ENCODE measurements at regions not wholly inside any gene's neighbourhood (a gene's known extent, or its start where the extent isn't known, plus 50 kb on each side); places are given as distances from the start of the nearest gene placed in this dataset.
A peak's percentile ranks its signal among the peaks of the same experiment; 100 is the strongest.

DNA sequence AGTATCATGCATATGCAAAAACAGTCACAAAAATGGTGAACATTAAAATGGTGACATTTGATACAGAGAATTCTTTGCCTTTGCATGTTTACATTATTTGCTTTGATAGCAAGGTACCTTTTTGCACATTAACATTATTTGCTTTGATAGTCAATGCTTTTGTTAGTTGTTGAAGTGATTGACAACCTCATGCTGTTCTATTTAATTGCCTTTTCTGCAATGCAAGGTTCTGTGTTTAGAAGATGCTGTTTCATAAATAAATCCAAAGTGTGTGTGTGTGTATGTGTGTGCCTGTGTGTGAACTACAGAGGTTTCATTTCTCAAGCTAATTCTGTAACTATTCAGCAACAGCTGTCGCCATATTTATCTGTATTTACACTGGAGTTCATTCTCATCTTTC, 668.7 kb downstream of the NR2F1-AS1 start:
- DNase-seq: no peak

DNA sequence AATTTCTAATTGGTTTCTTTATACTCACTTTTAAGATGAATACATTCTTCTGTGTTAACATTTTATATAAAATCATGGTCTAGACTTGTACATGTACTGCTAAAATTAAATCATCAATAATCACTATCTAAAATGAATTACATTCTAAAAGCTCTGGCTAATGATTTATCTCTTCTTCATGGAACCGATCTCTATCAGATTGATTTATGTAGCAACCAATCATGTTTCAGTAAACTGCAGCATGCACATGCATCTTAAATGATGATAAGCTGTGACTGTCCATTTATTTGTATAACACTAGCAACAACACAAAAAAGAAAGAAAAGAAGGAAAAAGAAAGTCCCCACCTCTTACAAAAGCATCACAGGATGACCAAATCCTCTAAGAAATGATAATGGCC, 669.2 kb downstream of the NR2F1-AS1 start:
- DNase-seq: no peak

DNA sequence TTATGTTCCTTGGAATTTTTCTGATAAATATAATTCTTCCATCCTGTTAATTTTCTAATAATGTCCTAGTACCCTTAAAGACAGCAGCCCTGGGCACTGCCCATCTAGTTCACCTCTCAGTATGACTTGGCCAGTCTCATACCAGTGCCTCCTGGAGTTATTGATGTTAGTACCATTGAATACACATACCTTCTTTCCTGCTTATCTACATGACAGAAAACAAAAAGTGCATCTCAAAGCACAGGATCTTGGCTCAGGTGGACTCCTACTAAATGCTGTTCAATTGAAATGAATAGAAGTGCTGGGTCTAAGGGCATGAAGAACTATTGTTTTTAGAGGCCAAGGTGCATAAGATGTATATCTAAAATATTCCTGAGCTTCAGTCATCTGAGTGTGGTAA, 669.7 kb downstream of the NR2F1-AS1 start:
- no peak for DNase-seq

DNA sequence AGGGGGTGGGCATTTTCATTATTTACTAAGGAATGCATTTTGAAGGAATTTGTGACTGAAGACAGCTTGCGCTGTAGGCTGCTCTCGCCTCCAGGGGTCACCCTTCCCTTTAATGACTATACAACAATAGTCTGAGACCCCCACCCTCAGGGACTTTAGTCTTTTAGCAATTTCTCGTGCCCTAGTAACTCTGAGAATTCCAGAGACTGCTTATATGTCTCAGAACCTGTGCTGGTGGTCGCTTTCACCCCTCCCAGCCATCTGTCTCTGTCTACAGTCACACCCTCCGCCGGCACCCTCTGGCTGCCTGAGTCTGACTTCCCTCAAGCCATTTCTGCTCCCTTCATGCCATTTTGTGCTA, 671.4 kb downstream of the NR2F1-AS1 start:
- DNase-seq: peak; percentile 11

DNA sequence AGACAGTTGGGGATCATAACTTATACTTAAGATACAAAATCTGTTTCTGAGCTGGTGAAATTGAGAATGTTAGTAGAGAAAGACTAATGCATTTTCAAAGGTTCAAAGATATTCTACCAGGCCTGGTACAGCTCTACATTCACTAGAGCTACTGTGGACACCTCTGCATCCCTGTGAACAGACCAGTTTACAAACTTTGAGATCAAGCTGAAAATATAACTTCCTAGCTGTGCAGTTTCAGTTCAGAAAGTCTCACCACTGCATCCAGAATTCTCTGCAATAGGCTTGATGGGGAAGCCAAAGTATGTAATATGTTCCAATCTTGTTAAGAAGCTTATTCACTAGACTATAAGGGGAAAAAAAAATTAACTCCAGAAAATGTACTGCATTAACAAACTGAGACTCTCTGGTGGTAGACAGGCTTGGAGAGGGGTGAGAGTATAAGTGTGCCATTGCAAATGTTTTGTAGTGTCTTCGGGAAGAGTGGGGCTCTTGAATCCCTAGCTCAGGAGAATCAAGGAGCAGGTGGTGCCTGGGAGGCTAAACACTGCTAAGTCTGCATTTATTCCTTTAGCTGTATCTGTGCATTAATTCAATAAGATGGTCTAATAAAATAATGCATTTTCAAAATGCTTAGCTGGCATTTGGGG, 671.9 kb downstream of the NR2F1-AS1 start:
- DNase-seq: no peak

DNA sequence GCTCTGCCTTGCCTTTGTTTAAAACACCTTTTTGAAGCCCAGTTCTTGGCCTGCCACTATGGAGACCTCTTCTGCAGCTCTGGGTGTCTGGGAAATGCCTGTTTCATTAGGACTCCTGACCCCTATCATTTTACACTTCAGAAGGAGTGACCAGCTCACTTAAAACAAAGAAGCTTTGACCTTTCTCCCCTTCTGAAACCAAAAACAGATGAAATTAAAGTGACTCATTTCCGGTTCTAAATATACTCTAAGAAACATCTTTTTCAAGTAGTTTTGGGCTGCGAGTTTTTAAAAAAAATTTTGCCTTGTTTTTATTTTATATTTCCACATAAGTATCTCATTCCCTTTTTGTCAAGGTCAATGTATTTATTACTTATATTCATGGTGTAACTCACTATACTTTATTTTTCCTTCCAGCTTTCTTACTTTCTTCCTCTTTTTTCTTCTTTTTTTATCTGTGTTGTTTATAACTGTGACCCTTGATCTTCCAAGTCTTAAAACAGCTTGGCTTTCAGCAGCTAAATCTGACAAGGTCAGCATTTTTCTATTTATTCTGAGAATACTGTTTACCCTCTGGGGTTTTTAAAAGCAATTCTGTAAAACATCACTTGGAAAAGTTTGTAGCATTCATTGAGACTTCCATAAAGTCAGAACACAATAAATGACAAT, 672.9 kb downstream of the NR2F1-AS1 start:
- DNase-seq: no peak

DNA sequence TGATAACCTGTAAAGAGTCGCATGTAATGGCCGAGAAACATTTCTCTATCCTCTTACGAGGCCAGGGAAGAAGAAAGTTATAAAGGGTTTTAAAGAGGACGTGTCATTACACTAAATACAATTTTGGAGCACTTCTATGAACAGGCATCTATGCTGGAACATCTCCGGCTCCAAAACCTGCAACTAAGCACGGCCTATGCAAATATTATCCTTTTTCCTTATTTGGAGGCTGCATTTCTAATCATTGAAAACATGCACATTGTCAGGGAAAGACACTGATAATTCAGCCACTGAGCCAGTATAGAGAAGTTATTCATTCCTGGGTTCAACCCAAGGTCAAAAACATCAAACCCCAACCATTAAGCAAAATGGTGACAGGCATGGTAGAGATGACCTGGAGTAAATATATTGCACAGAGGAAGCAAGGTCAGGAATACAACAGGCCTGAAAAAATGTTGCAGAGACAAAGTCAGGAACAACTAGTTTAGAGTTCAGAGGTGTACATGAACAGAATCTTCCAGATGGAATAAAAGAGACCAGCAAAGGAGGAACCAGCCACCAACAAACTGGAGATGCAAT, 674.1 kb downstream of the NR2F1-AS1 start:
- DNase-seq: no peak

DNA sequence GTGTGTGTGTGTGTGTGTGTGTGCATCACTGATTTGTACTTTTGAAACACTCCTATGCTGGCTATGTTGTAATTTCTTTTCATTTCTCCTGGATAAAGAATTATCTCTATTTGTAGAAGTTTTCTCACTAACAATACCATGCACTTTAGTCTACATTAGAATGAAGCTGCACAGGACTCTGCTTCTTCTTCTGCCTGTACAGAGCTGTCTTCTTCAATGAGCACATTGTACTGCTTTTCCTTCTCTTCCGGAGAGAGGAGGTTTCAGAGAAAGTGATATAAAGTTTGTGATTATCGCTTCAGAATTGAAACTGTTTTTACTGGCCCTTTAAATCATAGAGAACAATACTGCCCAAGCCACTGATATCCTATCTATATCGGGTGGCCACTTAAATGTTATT, 677.0 kb downstream of the NR2F1-AS1 start:
- no peak for DNase-seq

DNA sequence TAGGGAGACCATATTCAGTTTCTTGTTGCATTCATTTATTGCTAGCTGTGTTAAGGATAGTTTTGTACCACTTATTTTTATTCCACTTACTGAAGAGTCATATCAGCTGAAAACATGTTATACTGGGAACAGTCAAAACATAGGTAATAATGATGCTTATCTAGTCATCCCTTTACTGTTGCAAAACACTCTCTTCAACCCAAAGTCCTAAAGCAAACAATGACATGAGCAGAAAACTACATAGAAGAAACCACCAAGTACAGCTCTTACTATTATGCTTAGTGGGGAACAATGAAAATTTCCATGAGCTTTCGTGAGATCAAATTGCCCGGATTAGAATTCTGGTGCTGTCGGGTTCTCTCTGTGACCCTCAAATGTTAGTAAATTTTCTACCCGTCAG, 681.4 kb downstream of the NR2F1-AS1 start:
- DNase-seq: no peak

DNA sequence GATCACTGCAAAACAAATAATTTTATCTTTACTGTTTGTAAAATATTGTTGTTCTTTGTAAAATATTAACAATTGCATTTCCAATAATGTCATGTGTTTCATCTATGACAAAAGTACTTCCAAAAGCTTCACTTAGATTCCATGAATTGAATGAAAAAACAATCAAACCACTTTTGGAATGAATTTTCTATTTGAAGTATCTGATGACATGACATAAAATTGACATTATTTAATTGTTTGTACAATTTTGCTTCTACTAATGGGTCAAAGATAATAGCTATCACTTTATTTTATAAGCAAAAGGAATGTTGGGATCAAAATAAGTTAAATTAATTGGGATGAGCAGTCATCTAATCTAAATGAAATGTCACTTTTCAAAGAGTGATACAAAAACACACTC, 684.3 kb downstream of the NR2F1-AS1 start:
- no peak for DNase-seq

DNA sequence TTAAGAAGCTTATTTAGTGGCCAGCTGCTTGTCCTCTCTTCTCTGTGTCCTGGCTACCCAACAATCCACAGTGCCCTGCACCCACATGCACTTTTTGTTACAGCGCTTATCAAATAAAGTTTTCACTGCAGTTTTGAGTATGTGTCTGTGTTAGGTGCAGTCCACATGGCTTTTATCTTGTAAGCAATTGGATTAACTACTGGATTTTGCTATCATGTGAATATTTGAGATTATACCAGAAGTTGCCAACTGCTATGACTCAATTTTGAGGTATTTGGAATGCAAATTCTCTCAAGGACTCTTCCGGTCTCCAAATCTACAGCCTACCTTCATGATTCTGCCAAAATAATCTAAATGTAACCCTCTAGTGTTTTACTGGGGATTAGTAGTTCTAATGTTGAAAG, 690.2 kb downstream of the NR2F1-AS1 start:
- DNase-seq: no peak

DNA sequence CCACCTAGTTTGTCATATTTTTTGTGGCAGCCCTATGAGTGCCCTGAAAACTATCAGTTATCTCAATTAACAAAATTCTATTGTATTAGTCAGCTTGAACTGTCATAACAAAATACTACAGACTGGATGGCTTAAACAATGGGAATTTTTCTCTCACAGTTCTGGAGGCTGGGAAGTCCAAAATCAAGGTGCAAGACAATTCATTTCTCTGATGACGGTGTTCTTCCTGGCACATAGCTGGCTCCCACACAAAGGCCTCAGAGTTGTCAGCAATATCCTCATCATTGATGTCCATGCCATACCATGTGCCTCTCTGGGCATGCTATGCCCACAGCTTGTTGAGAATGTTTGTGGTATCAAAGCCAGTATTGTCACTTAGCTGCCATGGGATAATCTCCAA, 691.9 kb downstream of the NR2F1-AS1 start:
- no peak for DNase-seq

DNA sequence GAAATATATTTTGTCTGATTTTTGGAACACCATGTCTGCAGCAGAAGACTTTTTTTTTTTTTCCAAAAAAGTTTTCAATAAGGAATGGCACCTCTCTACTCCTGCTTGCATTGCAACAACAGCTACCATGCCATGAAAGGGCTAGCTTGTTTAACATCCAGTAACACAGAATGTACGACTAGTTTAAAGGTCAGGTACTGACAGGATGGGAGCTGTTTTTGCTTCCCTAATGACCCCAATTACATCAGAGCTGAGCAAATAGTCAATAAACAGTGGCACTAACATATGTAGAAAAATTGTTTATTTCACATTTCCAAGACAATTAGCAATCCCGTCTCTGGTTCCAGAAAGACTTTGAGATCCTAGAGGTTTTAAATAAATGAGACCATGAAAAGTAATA, 693.8 kb downstream of the NR2F1-AS1 start:
- DNase-seq: no peak

DNA sequence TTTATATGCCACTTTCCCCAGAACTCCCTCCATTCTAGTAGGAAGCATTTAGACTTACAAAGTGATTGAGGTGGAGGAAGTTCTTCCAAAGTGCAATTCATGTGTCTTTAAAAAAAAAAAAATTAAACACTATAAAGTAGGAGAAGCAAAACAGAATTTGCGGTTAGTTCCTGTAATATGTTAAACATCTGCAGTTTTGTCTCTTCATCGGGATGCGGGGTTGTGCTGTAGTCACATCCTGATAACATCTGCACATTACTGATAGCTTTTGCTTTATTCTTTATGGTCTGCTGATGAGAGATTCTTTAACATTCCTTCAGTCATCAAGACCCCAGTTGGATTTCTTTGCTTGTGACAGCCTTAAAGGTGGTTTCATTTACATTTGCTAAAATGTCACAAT, 694.3 kb downstream of the NR2F1-AS1 start:
- DNase-seq: no peak

DNA sequence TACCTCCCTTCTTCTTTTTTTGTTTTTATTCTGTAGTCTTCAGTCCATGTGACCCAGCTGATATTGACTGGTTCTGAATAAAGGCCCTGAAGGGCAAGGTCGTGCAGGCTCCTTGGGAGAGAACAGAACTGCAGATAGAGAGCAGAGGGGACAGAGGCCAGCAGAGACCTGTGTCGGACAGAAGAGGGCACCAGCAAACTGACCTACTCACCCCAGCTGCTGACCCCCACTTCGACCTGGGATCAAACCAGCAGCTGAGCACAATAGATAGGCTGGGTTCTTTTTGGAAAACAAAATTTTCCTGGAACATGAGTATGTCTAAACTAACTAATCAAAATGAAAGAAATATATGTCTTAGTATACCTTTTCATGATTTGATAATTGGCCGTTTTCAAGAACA, 695.1 kb downstream of the NR2F1-AS1 start:
- DNase-seq: no peak

DNA sequence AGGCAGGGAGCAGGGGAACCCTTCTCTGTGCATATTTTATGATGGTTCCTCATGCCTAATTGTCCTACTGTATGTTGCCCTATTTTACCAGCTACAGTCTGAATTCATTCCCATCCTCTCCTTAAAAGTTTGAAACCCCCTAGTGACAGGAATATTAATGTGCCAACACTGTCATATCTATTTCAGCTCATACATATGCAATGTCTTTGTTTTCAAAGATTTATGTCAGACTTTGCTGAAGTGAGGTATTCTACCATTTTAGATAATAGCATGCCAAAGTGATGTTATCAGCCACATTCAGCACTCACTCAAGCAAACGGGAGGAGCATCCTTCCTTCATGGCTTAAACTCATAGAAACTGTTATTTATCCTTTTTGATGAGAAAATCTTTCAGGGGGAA, 696.5 kb downstream of the NR2F1-AS1 start:
- DNase-seq: no peak

DNA sequence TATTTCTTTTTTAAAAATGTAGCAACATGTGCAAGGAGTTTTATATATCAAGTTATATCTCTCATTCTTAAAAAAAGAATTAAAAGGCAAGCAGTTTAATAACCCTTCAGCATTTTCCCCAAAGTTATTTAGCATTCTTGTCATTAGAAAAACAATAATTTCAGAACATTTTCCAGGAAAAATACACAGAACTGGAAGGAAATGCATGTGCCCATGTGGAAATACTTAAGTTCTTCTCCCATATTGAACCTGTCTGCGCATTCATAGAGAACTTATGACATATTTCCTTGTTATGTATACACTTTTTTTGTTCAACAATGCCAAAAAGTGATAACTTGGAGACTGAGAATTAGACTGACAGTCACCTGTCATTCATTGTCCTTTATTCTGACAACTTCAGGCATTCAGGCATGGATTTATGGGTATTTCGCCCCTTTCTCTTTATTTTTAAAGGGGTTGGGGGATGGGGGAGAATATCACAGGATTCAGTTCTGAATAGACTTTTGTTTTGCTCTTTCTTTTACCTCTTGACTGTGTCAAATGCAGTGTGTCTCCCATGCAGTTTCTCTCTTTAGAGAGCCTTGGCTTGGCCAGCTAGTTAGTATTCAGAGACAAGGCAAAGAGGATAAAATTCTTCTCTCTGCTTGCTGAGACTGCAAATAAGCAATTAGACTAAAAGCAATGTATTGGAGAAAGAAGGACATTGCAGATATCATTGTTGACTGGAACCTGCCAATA, 701.0 kb downstream of the NR2F1-AS1 start:
- DNase-seq: no peak

DNA sequence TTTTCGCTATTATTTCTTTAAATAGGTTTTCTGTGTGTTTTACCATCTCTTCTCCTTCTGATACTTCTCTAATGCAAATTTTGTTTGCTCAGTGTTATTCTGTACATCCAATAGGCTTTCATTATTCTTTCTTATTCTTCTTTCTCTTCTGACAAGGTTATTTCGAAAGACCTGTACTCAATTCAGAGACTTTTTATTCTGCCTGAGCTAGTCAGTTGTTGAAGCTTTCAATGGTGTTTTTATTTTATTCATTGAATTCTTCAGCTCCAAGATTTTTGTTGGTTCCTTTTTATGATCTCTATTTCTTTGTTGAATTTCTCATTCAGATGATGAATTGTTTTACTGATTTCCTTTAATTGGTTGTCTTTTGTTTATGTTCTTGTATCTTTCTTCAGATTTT, 706.2 kb downstream of the NR2F1-AS1 start:
- no peak for DNase-seq

DNA sequence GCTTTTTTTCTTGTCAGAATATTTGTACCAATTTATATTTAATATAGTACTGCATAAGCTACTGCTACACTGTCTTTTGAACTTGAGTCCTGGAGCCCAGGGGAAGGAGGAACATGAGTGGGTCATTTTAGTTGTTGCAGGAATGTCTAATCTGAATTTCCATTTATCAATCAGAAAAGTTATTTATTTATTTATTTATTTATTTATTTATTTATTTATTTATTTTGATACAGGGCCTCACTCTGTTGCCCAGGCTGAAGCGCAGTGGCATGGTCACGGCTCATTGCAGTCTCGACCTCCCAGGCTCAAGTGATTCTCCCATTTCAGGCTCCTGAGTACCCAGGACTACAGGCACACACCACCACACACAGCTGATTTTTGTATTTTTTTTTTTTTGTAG, 712.6 kb downstream of the NR2F1-AS1 start:
- no peak for DNase-seq

DNA sequence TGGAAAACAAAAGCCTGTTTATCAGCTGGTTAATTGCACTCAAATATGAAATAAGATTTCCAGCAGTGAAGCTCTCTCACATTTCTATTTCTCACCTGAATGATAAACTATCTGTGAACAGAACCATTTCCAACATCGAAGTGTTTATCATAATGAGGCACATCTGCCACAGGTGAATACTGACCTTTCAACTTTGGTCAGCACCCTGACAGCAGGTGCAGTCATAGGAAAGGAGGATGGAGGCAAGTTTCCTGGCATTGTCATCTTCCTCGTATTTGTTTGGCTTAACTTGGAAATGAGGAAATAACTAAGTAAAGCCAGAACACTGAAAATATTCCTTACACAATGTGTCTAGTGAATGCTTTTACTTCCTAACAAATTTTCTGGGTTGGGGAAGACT, 716.4 kb downstream of the NR2F1-AS1 start:
- DNase-seq: no peak

DNA sequence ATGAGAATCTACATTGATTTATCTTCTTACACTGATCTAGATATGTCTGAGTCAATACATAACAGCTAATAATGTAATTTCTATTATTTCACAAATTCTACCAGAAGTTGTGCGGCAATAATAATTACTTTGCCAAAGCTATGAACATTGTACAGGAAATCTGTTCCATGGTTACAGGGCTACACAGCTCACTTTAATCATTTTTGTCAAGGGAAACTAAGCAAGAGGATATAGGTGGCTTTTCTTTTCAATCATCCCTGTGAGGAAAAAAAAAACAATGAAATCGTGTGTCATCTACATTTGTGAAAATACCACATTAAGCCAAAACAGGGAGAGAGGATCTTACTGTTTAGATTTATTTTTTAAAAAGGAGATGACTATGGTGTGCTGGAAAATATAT, 717.4 kb downstream of the NR2F1-AS1 start:
- no peak for DNase-seq

DNA sequence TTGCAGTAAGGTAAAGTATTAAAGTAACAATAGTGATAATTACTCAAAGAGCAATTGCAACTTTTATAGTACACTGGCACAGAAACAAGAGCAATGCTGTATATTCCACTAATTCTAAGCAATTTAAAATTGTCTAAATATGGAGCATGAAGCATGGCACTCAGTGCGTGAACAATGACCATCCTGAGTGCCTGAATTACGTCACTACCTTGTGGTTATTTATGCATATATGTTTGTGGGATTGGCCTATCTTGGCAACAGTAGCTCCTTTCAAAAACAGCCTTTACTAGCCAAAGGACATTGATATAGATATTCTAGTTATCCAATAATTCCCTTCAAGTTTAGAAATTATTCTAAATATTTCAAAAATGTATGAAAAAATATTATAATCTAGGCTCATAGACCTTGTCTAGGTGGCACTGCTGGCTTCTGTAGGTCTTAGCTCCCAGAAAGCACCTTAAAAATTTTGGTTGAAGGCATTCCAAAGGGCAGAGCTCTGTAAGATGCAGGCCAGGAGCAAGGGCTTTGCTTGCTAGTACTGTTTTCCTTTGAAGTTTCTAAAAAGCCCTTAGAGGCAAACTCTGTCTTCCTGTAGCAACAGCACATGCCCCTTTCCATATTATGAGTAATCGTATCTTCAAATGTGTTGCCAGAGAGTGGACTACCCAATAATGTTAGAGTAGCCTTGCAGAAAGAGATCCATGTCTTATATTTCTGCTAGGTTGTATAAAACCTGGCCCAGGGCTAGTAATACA, 719.3 kb downstream of the NR2F1-AS1 start:
- no peak for DNase-seq

DNA sequence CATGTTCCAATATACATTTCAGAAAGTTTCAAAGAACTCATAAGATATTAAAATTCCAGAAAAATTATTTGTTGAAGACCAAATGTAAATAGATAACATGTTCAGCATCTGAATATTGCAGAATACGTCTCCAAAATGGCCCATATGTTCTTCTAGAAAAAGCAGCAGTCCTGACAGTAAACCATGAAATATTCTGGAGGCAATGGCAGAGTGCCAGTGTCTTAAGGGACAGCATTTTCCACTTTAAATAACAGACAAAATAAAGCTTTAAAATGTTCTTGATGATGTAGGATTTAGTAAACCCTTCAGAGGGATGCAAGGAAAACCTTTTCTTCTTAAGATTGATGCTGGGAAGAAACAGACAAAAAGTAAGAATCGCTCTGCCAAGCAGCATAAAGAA, 721.0 kb downstream of the NR2F1-AS1 start:
- no peak for DNase-seq
